Upper lobe of left lung (tissue), 6 donors: ENCODE measurements at regions not wholly inside any gene's neighbourhood (a gene's known extent, or its start where the extent isn't known, plus 50 kb on each side); places are given as distances from the start of the nearest gene placed in this dataset.

Experiments
- ATAC-seq, 2 donors: fragments of 200-7000 bp; cut with Tn5 transposase; one replicate each; pipeline ENCODE4 v1.9.1; 2022; ENCODE audit warnings: mild to moderate bottlenecking in 2 of 2, moderate library complexity in 2 of 2; ENCODE audit not compliant: low FRiP score in 2 of 2
- DNase-seq, 2 donors: peaks; one replicate each; pipeline ENCODE4 v3.0.0-alpha.2; 2019 to 2020
- H3K27ac ChIP-seq, 4 donors: fragments of 200-600 bp; sonication (generic); one replicate each; pipeline ENCODE4 v1.5.1; 2016 to 2019
- H3K27me3 ChIP-seq, 4 donors: fragments of 200-600 bp; sonication (generic); one replicate each; pipeline ENCODE4 v1.5.1; 2017 to 2019
- H3K36me3 ChIP-seq, 4 donors: fragments of 200-600 bp; sonication (generic); one replicate each; pipeline ENCODE4 v1.5.1; 2016 to 2019
- H3K4me1 ChIP-seq, 4 donors: fragments of 200-600 bp; sonication (generic); one replicate each; pipeline ENCODE4 v1.5.1; 2018 to 2019
- H3K4me3 ChIP-seq, 4 donors: fragments of 200-600 bp; sonication (generic); one replicate each; pipeline ENCODE4 v1.5.1; 2017 to 2019; ENCODE audit warnings: mild to moderate bottlenecking in 2 of 4, moderate library complexity in 1 of 4
- H3K9me3 ChIP-seq, 4 donors: fragments of 200-600 bp; sonication (generic); one replicate each; pipeline ENCODE4 v1.5.1; 2018 to 2019
- CTCF ChIP-seq, 6 experiments: fragments of 450-650 bp in 4 of 6; fragments of 200-600 bp in 2 of 6; sonication (generic) in 2 of 6; IDR thresholded peaks; one replicate each; pipeline ENCODE4 v1.5.1; 2016 to 2019; ENCODE audit warnings: antibody characterized with exemption in 6 of 6
- EP300 ChIP-seq, 4 donors: sonication (generic); formaldehyde crosslinking; IDR thresholded peaks; one replicate each; pipeline ENCODE4 v1.5.1; 2017; ENCODE audit warnings: antibody characterized with exemption in 4 of 4, control low read depth in 2 of 4
- POLR2A ChIP-seq, 4 donors: fragments of 450-650 bp; IDR thresholded peaks; one replicate each; pipeline ENCODE4 v1.5.1; 2016 to 2017; ENCODE audit warnings: antibody characterized with exemption in 4 of 4, mild to moderate bottlenecking in 2 of 4
- POLR2AphosphoS5 ChIP-seq, 2 donors: sonication (generic); formaldehyde crosslinking; IDR thresholded peaks; one replicate each; pipeline ENCODE4 v1.5.1; 2017; ENCODE audit warnings: antibody characterized with exemption in 2 of 2
- WGBS, 2 donors: methylation state at CpG; one replicate each; pipeline ENCODE4 v1.1.5; 2017 to 2018; 5-methylcytosine and 5-hydroxymethylcytosine counted together
- donor health status: DM: no; HTN: no; CAD: no; lungs with moderate emphysema.
- donor health status: DM: no; HTN: yes; CAD: no; lungs with severe emphysema.

DNA sequence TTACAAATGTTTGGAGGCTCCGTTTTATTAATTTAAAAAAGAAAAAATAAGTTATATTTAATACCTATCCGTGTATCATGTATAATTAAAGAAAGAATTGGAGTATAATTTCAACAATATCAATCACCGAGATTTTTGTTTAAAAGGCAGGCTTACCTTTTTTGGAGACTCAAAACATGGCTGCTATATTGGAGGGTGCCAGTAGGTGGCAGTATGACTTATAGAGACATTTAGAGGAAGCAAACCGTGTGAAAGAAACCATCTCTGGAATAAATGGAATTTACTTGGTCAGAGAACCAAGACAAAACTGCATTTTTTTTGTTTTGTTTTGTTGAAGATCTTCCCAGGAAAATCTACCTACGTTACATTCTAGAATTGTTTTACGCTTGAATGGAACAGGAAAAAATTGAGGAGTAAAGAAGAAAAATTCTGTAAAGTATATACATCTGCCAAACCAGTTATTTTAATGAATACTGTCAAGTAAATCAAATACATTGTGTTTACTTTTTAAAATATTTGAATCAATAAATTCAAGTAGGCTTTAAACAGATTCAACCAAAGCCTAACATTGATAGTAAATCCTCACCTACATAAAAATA is 802.6 kb upstream of the ALCAM start:
- no peak overlapping the region for H3K4me3 ChIP-seq
- no peaks in the 10 kb centered on the region for H3K27me3 ChIP-seq
- no peaks in the 10 kb centered on the region for H3K9me3 ChIP-seq
- TF ChIP-seq CTCF (IDR thresholded peaks at IDR 0.05) (peak; percentile 44 to 70 (median 58)), POLR2A (IDR thresholded peaks at IDR 0.05) (no peak)
- WGBS, 2 donors, result 52 to 58% methylated on average over 6 of the region's 6 CpGs
- peak in 1 of 2 donors; percentile 57 for DNase-seq
- H3K36me3 ChIP-seq, result no peaks in the 10 kb centered on the region
- no peak for ATAC-seq
- no peaks in the 10 kb centered on the region for H3K4me1 ChIP-seq
- H3K27ac ChIP-seq, result no peak overlapping the region

GRCh38 chr3:104566054-104566453 is 800.7 kb upstream of the ALCAM start:
- H3K27ac ChIP-seq, result no peak overlapping the region
- TF ChIP-seq POLR2A (IDR thresholded peaks at IDR 0.05) (no peak), EP300 (IDR thresholded peaks at IDR 0.05) (no peak), CTCF (IDR thresholded peaks at IDR 0.05) (no peak)
- no peak for ATAC-seq
- no peaks in the 10 kb centered on the region for H3K4me1 ChIP-seq
- H3K27me3 ChIP-seq, result no peaks in the 10 kb centered on the region
- H3K9me3 ChIP-seq, result no peaks in the 10 kb centered on the region
- DNase-seq, result no peak
- no peaks in the 10 kb centered on the region for H3K36me3 ChIP-seq
- no peak overlapping the region for H3K4me3 ChIP-seq

- H3K4me1 ChIP-seq, result no peaks in the 10 kb centered on the region
- no peaks in the 10 kb centered on the region for H3K27me3 ChIP-seq
- H3K36me3 ChIP-seq, result no peaks in the 10 kb centered on the region
- no peak for ATAC-seq
- no peak overlapping the region for H3K27ac ChIP-seq
- H3K9me3 ChIP-seq, result peaks cover 13 to 27% (median 23%) of the 10 kb centered on the region in 4 donors
- H3K4me3 ChIP-seq, result no peak overlapping the region
- no peak for DNase-seq
- WGBS, 2 donors, result 77 to 90% methylated on average over 1 of the region's 1 CpG
- TF ChIP-seq POLR2AphosphoS5 (IDR thresholded peaks at IDR 0.05) (no peak), CTCF (IDR thresholded peaks at IDR 0.05) (no peak), POLR2A (IDR thresholded peaks at IDR 0.05) (no peak), EP300 (IDR thresholded peaks at IDR 0.05) (no peak)
Observed at GRCh38 chr3:104575634-104576033, 791.1 kb upstream of the ALCAM start.

DNA sequence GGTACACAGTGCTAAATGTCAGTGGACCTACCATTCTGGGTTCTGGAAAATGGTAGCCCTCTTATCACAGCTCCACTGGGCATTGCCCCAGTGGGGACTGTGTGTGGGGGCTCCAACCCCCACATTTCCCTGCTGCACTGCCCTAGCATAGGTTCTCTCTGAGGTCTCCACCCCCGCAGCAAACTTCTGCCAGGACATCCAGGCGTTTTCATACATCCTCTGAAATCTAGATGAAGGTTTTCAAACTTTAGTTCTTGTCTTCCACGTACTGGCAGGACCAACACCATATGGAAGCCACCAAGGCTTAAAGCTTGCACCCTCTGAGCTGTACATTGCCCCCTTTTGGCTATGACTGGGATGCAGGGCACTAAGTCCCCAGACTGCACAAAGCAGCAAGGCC is 788.2 kb upstream of the ALCAM start:
- ATAC-seq, result no peak
- Histone ChIP-seq H3K27ac (no peak overlapping the region), H3K36me3 (no peaks in the 10 kb centered on the region), H3K4me3 (no peak overlapping the region), H3K27me3 (no peaks in the 10 kb centered on the region), H3K4me1 (no peaks in the 10 kb centered on the region), H3K9me3 (peaks cover 13 to 27% (median 23%) of the 10 kb centered on the region in 4 donors)
- no peak for DNase-seq
- 74 to 83% methylated on average over 3 of the region's 3 CpGs for WGBS, 2 donors
- TF ChIP-seq POLR2A (IDR thresholded peaks at IDR 0.05), result no peak

- no peak for TF ChIP-seq CTCF (IDR thresholded peaks at IDR 0.05)
- TF ChIP-seq POLR2AphosphoS5 (IDR thresholded peaks at IDR 0.05), result no peak
- no peak for TF ChIP-seq POLR2A (IDR thresholded peaks at IDR 0.05)
- no peak for TF ChIP-seq EP300 (IDR thresholded peaks at IDR 0.05)
Observed at GRCh38 chr3:104582092-104582491, 784.6 kb upstream of the ALCAM start.

More at GRCh38 chr3:104582092-104582491, 784.6 kb upstream of the ALCAM start:
- H3K27me3 ChIP-seq, result no peaks in the 10 kb centered on the region
- no peak overlapping the region for H3K4me3 ChIP-seq
- no peak overlapping the region for H3K27ac ChIP-seq
- H3K36me3 ChIP-seq, result no peaks in the 10 kb centered on the region
- peaks cover 7 to 18% (median 14%) of the 10 kb centered on the region in 4 donors for H3K9me3 ChIP-seq
- DNase-seq (no peak), ATAC-seq (no peak)
- H3K4me1 ChIP-seq, result no peaks in the 10 kb centered on the region
